WI38 (cell line): ENCODE measurements at regions not wholly inside any gene's neighbourhood (a gene's known extent, or its start where the extent isn't known, plus 50 kb on each side); places are given as distances from the start of the nearest gene placed in this dataset.
"Not testable (repeated sequence)": the region's sequence is repeated elsewhere in the genome, so short reads cannot be mapped to it uniquely, and the experiment has no call there.

Experiments
- H3K4me3 ChIP-seq: 2 replicates; pipeline ENCODE4 v1.5.1; 2011; ENCODE audit warnings: low read depth, mild to moderate bottlenecking, control low read depth, low read length
- TF ChIP-seq, protein P1 (sequence below): IDR thresholded peaks from 2 replicates; pipeline ENCODE4 v1.5.1; 2012; ENCODE audit warnings: low read depth, mild to moderate bottlenecking, control low read depth, low read length

DNA sequence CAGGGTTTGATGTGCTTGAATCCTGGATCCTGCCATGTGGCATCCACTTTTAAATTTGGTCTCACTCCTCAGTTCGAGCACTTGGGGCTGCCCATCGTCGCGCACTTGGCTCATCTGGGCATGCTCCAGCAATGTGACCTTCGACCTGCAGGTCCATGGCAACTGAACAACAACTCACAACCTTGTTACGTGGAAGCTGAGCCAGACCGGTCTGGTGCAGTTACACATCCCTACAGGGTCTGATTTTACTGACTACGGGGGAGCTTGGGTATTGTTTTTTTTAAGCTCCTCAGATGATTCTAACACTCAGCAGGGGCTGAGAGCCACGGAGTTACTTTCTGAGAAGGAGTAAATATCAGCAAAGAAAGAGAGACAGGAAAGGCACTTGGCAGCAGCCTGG lies 769.6 kb downstream of the UQCRFS1 start:
- TF ChIP-seq, protein P1, sequence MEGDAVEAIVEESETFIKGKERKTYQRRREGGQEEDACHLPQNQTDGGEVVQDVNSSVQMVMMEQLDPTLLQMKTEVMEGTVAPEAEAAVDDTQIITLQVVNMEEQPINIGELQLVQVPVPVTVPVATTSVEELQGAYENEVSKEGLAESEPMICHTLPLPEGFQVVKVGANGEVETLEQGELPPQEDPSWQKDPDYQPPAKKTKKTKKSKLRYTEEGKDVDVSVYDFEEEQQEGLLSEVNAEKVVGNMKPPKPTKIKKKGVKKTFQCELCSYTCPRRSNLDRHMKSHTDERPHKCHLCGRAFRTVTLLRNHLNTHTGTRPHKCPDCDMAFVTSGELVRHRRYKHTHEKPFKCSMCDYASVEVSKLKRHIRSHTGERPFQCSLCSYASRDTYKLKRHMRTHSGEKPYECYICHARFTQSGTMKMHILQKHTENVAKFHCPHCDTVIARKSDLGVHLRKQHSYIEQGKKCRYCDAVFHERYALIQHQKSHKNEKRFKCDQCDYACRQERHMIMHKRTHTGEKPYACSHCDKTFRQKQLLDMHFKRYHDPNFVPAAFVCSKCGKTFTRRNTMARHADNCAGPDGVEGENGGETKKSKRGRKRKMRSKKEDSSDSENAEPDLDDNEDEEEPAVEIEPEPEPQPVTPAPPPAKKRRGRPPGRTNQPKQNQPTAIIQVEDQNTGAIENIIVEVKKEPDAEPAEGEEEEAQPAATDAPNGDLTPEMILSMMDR, result no peak
- no peak overlapping the region for H3K4me3 ChIP-seq

DNA sequence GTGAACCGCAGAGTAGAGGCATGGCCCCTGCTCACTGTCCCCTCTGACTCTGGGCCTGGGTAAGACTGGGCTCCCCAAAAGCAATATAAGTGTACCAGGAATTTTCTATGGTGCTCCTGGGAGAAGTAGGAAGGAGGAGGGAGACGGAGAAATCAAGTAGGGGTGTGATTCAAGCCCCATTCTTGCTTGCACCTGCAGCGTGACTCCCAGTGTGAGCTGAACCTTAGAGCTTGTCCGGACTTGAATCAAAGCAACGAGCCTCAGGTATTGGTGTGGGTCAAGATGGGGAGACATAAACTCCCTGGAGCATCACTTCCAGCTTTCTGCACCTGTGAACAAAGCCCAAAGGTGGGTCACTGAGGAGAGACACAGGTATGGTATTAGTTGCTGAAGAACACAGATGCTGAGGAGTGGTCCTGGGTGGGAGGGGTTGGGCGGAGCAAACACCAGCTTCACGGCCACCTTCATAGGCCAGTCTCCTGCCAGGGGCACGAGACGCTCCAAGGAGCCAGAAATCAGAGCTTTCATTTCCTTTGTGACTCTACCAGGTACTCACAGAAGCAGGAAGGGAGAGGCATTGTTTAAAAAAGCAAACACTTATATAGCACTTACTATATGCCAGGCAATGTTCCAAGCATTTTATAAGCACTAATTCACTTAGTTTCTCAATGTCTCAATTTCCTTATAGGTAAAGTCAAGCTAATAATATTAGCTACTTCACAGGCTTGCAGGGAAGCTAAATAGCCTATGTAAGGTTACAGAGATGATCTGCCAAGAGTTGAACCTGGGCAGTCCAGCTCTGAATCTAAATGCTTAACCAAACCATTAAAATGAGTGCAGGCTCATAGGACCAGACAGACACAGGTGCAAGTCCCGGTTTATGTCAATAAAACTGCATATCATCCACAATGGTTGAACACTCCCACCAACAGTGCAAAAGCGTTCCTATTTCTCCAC lies 775.3 kb downstream of the UQCRFS1 start:
- TF ChIP-seq, protein P1, result no peak
- H3K4me3 ChIP-seq, result no peak overlapping the region

DNA sequence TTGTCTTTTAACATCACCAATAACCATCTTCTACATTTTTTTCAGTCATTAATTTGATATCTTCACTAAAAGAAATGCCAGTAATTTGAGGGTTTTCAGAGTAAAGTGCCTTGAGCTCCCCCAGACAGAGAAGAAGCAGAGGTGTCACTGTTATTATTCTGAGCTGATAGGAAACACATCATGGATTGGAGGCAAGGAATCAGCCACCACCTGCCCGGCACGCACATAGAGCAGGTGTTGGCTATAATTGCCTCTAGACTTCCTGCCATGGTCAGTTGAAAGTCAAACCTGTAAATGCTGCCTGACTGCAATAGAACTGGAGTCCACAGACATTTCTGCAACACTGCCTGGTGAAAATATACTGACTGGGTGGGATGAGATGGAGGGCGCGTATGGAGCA lies 776.6 kb downstream of the UQCRFS1 start:
- TF ChIP-seq, protein P1, result no peak
- no peak overlapping the region for H3K4me3 ChIP-seq

DNA sequence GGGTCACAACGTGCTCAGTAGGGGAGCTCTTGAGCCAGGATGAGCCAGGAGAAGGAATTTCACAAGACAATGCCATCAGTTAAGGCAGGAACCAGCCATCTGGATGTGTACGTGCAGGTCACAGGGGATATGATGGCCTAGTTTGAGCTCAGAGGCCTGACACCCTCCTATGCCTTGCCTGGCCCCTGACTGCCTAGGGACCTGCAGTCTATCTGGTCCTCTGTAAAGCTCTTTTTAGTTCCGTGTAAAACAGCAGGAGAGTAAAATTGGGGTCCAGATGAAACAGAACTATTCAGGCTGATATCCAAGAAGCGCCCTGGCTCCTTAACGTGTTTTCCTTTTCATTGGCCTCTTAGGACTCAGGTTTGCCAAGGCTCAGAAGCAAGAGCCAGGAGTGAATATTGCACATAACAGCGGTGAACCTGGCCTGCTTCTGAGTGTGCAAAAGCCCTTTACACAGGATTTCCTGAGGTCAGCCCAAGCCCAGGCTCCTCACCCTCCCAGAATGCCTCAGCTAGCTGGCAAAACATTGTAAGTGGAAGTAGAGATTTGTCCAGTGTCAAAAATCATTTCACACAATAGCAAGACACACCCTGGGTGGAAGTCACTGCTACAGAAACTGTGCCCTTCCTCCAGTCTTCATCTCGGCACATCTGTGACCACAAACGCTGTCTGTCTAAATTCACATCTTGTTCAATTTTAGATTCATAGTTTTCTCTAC lies 777.2 kb downstream of the UQCRFS1 start:
- no peak overlapping the region for H3K4me3 ChIP-seq
- TF ChIP-seq, protein P1, result no peak

DNA sequence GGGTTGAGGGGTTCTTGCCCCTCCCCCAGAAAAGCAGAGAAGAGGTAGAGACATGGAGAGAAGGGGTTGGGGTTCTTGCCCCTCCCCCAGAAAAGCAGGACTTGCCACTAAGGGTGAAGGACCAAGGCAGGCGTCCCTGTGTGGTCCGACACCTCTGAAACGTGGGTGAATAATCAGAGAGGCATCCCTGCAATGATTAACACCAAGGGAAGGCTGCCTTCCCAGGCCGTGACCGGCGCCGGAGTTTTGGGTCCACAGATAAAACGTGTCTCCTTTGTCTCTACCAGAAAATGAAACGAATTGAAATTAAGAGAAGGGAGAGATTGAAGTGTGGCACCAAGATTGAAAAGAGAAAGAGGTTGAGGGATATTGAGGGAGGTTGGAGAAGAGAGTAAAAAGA lies 778.2 kb downstream of the UQCRFS1 start:
- not testable (repeated sequence) for H3K4me3 ChIP-seq

DNA sequence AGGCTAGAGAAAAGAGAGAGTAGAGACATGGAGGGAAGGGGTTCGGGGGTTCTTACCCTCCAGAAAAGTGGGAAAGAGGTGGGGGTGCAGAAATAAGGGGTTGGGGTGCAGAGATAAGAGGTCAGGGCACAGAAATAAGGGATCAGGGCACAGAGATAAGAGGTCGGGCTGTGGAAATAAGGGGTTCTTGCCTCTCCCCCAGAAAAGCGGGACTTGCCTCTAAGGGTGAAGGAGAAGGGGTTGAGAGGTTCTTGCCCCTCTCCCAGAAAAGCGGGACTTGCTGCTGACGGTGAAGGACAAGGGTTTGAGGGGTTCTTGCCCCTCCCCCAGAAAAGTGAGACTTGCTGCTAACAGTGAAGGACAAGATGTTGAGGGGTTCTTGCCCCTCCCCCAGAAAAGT lies 778.6 kb downstream of the UQCRFS1 start:
- H3K4me3 ChIP-seq, result not testable (repeated sequence)

DNA sequence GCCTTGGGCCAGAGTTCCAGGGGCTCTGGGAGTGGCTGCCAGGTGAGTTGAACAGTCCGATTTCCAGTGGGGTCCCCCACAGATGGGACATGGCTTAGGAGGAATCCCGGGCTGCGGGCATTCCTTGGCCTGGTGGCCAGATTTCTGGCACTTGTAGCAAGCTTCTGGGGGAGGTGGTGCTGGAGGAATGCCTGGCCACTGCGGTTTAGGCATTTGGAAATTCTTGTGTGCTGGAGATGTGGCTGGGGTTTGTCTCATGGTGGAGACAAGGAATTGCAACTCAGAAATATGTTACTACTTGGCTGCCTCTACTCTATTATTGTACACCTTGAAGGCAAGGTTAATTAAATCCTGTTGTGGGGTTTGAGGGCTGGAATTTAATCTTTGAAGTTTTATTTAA lies 779.8 kb downstream of the UQCRFS1 start:
- H3K4me3 ChIP-seq, result not testable (repeated sequence)

DNA sequence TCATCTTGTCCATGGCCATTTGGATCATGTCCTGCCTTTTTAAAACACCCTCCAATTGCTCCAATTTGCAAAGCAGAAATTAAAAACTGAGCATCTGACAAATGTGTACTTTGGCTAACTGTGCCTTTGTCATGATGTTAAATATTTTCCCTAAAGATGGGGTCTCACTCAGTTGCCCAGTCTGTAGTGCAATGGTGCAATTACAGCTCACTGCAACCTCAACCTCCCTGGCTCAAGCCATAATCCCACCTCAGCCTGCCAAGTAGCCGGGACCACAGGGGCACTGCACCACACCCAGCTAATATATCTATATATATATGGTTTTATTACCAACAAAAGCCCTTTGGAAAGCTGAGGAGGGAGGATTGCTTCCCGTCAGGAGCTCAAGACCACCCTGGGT lies 782.7 kb downstream of the UQCRFS1 start:
- H3K4me3 ChIP-seq, result no peak overlapping the region
- TF ChIP-seq, protein P1, result no peak
